GM21786 (cell line): ENCODE measurements at regions not wholly inside any gene's neighbourhood (a gene's known extent, or its start where the extent isn't known, plus 50 kb on each side); places are given as distances from the start of the nearest gene placed in this dataset.

Experiments used
- ATAC-seq: cut with Tn5 transposase; IDR thresholded peaks from one replicate; pipeline ENCODE4 v1.9.1; 2021; ENCODE audit not compliant: unreplicated experiment

GRCh38 chr3:187970106-187970505 is 183.9 kb upstream of the LPP start:
- ATAC-seq: no peak

GRCh38 chr3:187971629-187972028 is 182.3 kb upstream of the LPP start:
- no peak for ATAC-seq

- ATAC-seq: no peak
Observed at GRCh38 chr3:187972454-187972853, 181.5 kb upstream of the LPP start.

- ATAC-seq: no peak
Observed at GRCh38 chr3:187973977-187974870, 179.7 kb upstream of the LPP start.

- ATAC-seq: no peak
Observed at GRCh38 chr3:187974871-187975271, 179.1 kb upstream of the LPP start.

GRCh38 chr3:187975561-187976364 is 178.2 kb upstream of the LPP start:
- no peak for ATAC-seq

GRCh38 chr3:187976365-187976900 is 177.5 kb upstream of the LPP start:
- ATAC-seq: no peak

GRCh38 chr3:187977659-187978058 is 176.3 kb upstream of the LPP start:
- no peak for ATAC-seq

GRCh38 chr3:187978433-187979011 is 175.4 kb upstream of the LPP start:
- no peak for ATAC-seq

GRCh38 chr3:187979564-187979963 is 174.4 kb upstream of the LPP start:
- ATAC-seq: no peak

- no peak for ATAC-seq
Observed at GRCh38 chr3:187980861-187981260, 173.1 kb upstream of the LPP start.

- ATAC-seq: no peak
Observed at GRCh38 chr3:187982142-187982541, 171.8 kb upstream of the LPP start.

- no peak for ATAC-seq
Observed at GRCh38 chr3:187983484-187984124, 170.4 kb upstream of the LPP start.

GRCh38 chr3:187985647-187986046 is 168.3 kb upstream of the LPP start:
- ATAC-seq: no peak

- ATAC-seq: no peak
Observed at GRCh38 chr3:187986514-187986934, 167.4 kb upstream of the LPP start.

- no peak for ATAC-seq
Observed at GRCh38 chr3:187987187-187987586, 166.8 kb upstream of the LPP start.

- no peak for ATAC-seq
Observed at GRCh38 chr3:187987924-187988323, 166.0 kb upstream of the LPP start.

- ATAC-seq: no peak
Observed at GRCh38 chr3:187989575-187990153, 164.3 kb upstream of the LPP start.

GRCh38 chr3:187992609-187993008 is 161.3 kb upstream of the LPP start:
- no peak for ATAC-seq

- ATAC-seq: no peak
Observed at GRCh38 chr3:187994221-187995042, 159.5 kb upstream of the LPP start.
